DMS53 treated with DMSO at 0.1 percent for 48 hours (cell line): ENCODE measurements at regions not wholly inside any gene's neighbourhood (a gene's known extent, or its start where the extent isn't known, plus 50 kb on each side); places are given as distances from the start of the nearest gene placed in this dataset.
"Not testable (repeated sequence)": the region's sequence is repeated elsewhere in the genome, so short reads cannot be mapped to it uniquely, and the experiment has no call there.

Experiments
- DNase-seq: peaks from one replicate; lab custom pipeline; 2025; ENCODE audit not compliant: unreplicated experiment; lab: John Stamatoyannopoulos, UW

DNA sequence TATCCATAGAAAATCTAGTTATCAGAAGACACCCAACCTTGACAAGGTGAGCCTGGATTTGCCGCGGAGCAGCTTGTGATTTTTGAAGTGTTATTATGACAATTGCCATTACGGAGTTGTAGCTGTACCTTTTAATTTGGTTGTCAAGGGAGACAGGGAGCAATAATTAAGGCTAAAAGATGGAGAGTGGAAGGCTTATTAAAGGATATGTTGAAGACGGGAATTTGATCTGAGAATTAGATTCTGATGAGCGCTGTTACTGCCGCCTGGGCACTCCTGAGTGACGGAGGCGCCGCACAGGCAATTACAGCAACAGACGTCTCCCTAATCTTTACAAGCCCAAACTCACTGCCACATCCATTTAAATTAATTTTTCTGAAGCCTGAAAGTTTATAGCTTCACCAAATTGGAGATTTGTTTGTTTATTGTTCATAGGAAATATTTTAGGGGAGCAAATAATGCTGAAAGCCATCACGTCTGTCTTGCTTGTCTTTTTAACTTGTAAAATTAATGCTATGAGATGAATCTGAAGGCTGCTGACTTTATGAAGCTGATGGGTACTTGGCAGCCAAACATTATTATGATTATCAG is 475.0 kb upstream of the ADARB2 start:
- DNase-seq: no peak

DNA sequence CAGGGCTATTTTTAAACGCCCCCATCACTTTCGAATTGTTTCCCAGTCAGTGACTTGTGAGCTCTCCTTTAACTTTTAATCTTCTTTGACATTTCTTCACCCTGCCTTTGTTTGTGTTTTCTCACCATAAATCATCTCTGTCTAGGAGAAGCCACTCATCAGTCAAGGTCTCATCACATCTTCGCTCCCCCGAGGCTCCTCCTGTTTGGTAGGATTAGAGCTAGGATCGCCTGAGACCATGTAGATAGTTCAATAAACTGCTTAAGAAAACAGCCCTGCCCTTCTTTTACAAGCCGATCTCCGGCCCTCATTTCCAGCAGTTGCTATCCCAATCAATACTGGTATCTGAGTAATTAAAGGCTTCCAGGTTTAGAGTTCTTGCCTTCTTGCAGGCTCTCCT is 472.8 kb upstream of the ADARB2 start:
- no peak for DNase-seq

DNA sequence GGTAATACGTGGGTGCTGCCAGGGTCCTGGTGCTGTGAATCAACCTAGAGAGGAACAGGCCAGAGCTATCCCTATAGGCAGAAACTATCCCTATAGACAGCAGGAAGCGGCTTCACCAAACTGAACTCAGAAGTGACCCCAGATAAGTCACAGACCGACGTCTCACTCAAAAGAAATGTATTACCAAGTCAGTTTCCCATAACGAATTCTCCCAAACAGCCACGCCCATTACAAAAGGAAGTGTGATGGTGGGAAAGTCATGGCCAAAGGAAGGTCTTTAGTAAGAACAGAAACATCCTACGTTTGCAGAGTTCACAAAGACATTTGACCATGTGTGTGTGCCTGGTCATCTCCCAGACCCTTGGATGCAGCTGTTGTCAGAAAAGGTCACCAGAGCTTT is 470.8 kb upstream of the ADARB2 start:
- DNase-seq: no peak

GRCh38 chr10:2207246-2207922 is 470.1 kb upstream of the ADARB2 start:
- no peak for DNase-seq

DNA sequence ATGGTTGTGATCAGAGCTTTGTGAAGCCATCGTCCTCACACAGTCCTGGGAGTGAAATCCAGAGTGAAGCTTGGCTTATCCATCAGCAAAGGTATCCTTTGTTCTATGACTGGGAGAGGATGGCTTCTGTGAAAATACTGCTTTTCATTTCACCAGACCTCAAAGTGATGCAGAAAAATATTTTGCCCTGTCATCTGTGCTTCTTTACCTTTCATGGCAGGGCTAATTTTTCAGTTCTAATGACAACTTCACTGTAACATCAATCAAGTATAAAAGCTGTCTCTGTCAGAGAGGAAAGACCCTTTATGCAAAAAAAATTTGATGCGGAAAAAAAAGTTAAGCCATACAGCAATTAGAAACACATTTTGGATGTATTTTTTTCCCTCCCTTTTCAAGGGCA is 468.1 kb upstream of the ADARB2 start:
- DNase-seq: no peak

GRCh38 chr10:2202401-2202800 is 465.1 kb upstream of the ADARB2 start:
- no peak for DNase-seq

DNA sequence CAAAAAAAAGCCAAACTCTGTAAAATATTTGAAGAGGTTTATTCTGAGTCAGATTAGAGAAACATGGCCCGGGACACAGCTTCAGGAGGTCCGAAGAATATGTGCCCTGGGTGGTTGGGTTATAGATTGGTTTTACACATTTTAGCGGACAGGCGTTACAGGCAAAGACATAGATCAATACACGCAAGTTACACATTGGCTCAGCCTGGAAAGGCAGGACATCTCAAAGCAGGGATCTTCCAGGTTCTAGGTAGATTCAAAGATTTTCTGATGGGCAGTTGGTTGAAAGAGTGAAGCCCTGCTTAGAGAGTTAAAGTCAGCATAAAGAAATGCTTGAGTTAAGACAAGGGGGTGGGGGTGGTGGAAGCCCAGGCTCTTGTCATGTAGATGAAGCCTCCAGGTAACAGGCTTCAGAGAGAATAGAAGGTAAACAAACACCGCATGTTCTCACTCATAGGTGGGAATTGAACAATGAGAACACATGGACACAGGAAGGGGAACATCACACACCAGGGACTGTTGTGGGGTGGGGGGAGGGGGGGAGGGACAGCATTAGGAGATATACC is 464.3 kb upstream of the ADARB2 start:
- no peak for DNase-seq

DNA sequence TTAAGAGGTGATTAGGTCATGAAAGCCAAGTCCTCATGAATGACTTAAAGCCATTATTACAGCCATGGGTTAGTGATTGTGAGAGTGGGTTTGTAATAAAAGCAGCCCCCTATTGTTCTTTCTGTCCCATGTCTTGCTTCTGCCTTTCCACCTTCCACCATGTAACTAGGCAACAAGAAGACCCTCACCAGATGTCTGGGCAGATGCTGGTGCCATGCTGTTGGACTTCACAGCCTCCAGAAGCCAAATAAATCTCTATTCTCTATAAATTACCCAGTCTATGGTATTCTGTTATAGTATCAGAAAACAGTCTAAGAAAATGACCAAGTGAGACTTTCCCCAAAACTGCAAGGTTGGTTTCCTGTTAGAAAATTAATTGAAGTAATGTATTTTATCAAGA is 460.3 kb upstream of the ADARB2 start:
- DNase-seq: no peak

- DNase-seq: no peak
Observed at GRCh38 chr10:2196272-2196671, 458.9 kb upstream of the ADARB2 start.

DNA sequence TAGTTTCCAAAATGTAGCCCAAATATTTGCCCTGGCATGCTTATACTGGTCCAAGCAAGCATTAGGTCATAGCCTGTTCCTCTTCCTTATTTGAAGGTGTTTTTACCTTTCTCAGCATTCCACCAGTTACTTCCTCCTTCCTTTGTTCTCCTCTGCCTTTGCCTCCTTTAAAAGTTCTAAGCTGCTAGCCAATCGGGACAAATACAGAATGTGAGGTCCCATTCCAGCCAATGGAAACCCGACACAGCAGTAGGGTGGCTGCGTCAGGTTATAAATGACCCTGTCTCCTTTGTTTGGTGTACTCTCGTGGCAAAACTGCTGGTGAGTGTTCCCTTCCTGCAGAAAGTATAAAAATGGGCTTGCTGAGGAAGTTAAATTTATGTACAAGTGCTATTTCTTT is 452.0 kb upstream of the ADARB2 start:
- DNase-seq: not testable (repeated sequence)

GRCh38 chr10:2188371-2188770 is 451.0 kb upstream of the ADARB2 start:
- no peak for DNase-seq

DNA sequence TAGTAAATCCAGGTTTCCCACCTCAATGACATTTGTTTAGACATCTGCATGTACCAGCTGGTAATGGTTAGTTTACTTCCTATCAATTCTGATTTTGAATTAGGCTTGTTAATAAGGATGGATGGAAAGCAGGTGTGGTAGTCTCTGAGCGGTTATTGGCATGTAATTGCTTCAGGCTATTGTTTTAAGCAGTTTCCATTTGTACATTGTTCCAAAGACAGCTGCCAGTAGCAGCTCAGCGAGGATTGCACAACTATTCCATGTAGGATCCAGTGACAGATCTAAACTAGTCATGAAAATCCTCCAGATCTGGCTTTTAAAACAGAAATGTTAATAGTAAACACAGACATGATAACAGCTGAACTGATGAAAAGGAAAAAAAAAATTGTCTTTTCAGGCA is 436.0 kb upstream of the ADARB2 start:
- no peak for DNase-seq

GRCh38 chr10:2165771-2166460 is 428.6 kb upstream of the ADARB2 start:
- no peak for DNase-seq

GRCh38 chr10:2150288-2150687 is 413.0 kb upstream of the ADARB2 start:
- no peak for DNase-seq

- DNase-seq: no peak
Observed at GRCh38 chr10:2145926-2146478, 408.7 kb upstream of the ADARB2 start.

- no peak for DNase-seq
Observed at GRCh38 chr10:2145491-2145890, 408.2 kb upstream of the ADARB2 start.

DNA sequence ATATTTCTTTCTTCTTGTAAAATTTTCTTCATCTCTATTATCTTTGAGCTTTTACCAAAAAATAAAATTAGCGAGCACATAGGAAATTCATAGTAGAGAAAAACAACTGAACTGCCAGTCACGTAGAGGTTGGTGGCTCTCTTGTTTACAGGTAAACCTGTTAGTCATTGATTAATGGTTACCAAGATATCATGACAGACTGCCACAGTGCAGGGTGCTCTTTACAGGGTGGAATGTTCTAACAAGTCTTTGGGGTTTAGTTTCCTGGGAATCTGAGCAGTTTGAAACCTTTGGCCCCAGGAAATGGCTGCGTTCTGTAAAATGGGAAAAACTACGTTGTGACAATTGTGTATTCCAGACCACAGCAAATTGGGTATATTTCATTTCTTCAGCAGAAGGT is 407.3 kb upstream of the ADARB2 start:
- DNase-seq: no peak

GRCh38 chr10:2143213-2143835 is 406.0 kb upstream of the ADARB2 start:
- no peak for DNase-seq

DNA sequence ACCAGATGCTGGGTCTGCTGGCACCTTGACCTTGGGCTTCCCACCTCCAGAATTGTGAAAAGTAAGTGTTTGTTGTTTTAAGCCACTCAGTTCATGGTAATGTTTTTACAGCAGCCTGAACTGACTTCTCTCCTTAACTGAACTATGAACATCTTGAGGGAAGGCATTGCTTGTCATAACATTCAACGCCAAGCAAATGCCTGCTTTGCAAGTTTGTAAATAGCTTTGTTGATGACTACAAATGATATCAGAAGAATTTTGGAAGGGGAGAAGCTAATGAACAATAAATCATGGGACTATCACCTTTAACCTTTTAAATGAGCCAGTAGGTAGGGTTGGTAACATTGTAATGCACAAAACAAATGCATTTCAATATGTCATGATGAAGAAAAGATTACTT is 402.4 kb upstream of the ADARB2 start:
- no peak for DNase-seq

GRCh38 chr10:2137549-2138174 is 400.3 kb upstream of the ADARB2 start:
- no peak for DNase-seq

GRCh38 chr10:2130705-2131305 is 393.5 kb upstream of the ADARB2 start:
- DNase-seq: no peak
